Right lobe of liver (tissue), 4 donors: ENCODE measurements at regions not wholly inside any gene's neighbourhood (a gene's known extent, or its start where the extent isn't known, plus 50 kb on each side); places are given as distances from the start of the nearest gene placed in this dataset.

Experiments
- CTCF ChIP-seq, 4 donors: fragments of 200-600 bp in 3 of 4; fragments of 450-650 bp in 1 of 4; IDR thresholded peaks; one replicate each; pipeline versions ENCODE4 v1.5.1 to v1.8.0; 2016 to 2022; ENCODE audit warnings: antibody characterized with exemption in 4 of 4, mild to moderate bottlenecking in 2 of 4
- POLR2A ChIP-seq: fragments of 450-650 bp; IDR thresholded peaks from one replicate; pipeline ENCODE4 v1.6.1; 2017; ENCODE audit warnings: antibody characterized with exemption, mild to moderate bottlenecking
- donor health status: DM: no; HTN: no; CAD: no.
- donor health status: DM: no; HTN: no; CAD: no.
- donor health status: DM: no; HTN: yes; CAD: no.

- TF ChIP-seq CTCF (IDR thresholded peaks at IDR 0.05) (no peak), POLR2A (no peak)
Measured at GRCh38 chr12:43015090-43015737, 425.7 kb upstream of the PRICKLE1 start.
